Stimulated activated CD4-positive, alpha-beta T cell treated with anti-CD3 and anti-CD28 coated beads, TNF-alpha, amount 100 ng/mL, for 1 hour (primary cell): ENCODE measurements at regions not wholly inside any gene's neighbourhood (a gene's known extent, or its start where the extent isn't known, plus 50 kb on each side); places are given as distances from the start of the nearest gene placed in this dataset.

Experiments
- DNase-seq, 3 donors: peaks; one replicate each; pipeline ENCODE4 v3.0.0-alpha.2; 2020; ENCODE audit warnings: low read depth in 3 of 3, low spot score in 1 of 3

- DNase-seq, result no peak
Observed at GRCh38 chr6:138004430-138005287, 102.6 kb downstream of the PERP start.

- no peak for DNase-seq
Observed at GRCh38 chr6:138005846-138006245, 101.4 kb downstream of the PERP start.

GRCh38 chr6:138007014-138007472, 100.2 kb downstream of the PERP start:
- DNase-seq, result peak in 1 of 3 donors; percentile 10

- no peak for DNase-seq
Observed at GRCh38 chr6:138008791-138009190, 98.4 kb downstream of the PERP start.

- DNase-seq, result no peak
Observed at GRCh38 chr6:138011413-138011812, 95.8 kb downstream of the PERP start.

- no peak for DNase-seq
Observed at GRCh38 chr6:138012682-138013081, 94.5 kb downstream of the PERP start.

- DNase-seq, result no peak
Observed at GRCh38 chr6:138013959-138014358, 93.3 kb downstream of the PERP start.

- no peak for DNase-seq
Observed at GRCh38 chr6:138017166-138017757, 90.0 kb downstream of the PERP start.

GRCh38 chr6:138018297-138018696, 88.9 kb downstream of the PERP start:
- no peak for DNase-seq

GRCh38 chr6:138025528-138025978, 81.7 kb downstream of the PERP start:
- DNase-seq, result no peak

GRCh38 chr6:138026342-138026741, 80.9 kb downstream of the PERP start:
- no peak for DNase-seq

GRCh38 chr6:138028893-138029292, 78.3 kb downstream of the PERP start:
- DNase-seq, result no peak

GRCh38 chr6:138030872-138031271, 76.3 kb downstream of the PERP start:
- no peak for DNase-seq

- no peak for DNase-seq
Observed at GRCh38 chr6:138031417-138031816, 75.8 kb downstream of the PERP start.

- no peak for DNase-seq
Observed at GRCh38 chr6:138031850-138032249, 75.4 kb downstream of the PERP start.

GRCh38 chr6:138032571-138032970, 74.6 kb downstream of the PERP start:
- no peak for DNase-seq

- no peak for DNase-seq
Observed at GRCh38 chr6:138034229-138034628, 73.0 kb downstream of the PERP start.

GRCh38 chr6:138035070-138035469, 72.1 kb downstream of the PERP start:
- DNase-seq, result no peak

- no peak for DNase-seq
Observed at GRCh38 chr6:138036111-138036510, 71.1 kb downstream of the PERP start.

- no peak for DNase-seq
Observed at GRCh38 chr6:138037009-138037504, 70.2 kb downstream of the PERP start.

GRCh38 chr6:138038142-138038870, 68.9 kb downstream of the PERP start:
- DNase-seq, result no peak
